GM18508 (cell line): ENCODE measurements at regions not wholly inside any gene's neighbourhood (a gene's known extent, or its start where the extent isn't known, plus 50 kb on each side); places are given as distances from the start of the nearest gene placed in this dataset.
"Not testable (repeated sequence)": the region's sequence is repeated elsewhere in the genome, so short reads cannot be mapped to it uniquely, and the experiment has no call there.

Experiments used
- ATAC-seq: cut with Tn5 transposase; IDR thresholded peaks from one replicate; pipeline ENCODE4 v1.9.1; 2021; ENCODE audit warnings: moderate number of reproducible peaks; ENCODE audit not compliant: insufficient read depth, unreplicated experiment

DNA sequence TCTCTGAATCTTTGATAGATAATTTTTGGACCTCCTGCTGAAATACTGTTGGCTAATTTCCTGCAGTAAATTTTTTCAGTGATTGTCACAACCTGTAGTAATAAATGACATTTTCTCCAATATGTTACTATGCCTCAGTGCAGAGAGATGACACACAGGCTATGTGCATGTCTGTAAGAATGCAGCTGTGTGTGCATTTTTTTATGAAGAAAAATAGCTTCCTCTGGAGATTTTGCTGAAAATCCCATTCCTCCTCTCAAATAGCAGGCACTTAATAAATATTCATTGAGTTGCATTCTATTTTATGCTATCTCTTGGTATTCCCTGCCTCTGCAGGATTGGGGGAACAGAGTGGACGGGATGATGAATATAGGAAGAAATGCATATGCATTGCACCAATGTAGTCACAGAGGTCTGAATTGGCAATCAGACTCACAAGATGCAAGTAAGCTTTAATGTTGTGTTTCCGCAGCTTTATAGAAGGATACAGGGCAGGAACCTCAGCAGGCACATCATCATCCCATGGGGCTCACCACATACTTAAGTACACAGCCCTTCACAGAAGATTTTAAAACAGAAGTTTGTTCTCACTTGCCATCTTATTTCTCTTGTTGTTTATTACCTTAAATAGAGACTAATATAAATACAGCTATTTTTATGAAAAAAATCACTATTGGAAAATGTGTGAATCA, 474.7 kb downstream of the EPM2A start:
- no peak for ATAC-seq

- ATAC-seq, result no peak
Measured at GRCh38 chr6:145261758-145262157, 473.6 kb downstream of the EPM2A start.

DNA sequence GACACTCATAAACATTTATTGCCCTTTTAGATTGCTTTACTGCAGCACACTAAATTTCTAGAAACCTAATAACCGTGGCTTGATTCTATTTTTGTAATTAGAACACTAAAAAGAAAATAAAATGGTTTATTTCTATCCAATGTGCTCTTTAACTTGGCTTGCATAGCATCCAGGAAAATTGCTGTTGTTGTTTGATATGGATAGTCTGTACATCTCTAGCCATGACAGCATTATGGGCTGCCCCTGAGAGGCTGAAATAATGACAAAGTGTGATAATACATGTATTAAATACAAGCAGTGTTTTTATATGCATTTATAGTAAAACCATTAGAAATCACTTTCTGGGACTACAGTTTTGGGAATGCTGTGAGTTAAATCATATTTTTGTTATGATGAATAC, 472.5 kb downstream of the EPM2A start:
- ATAC-seq, result no peak

DNA sequence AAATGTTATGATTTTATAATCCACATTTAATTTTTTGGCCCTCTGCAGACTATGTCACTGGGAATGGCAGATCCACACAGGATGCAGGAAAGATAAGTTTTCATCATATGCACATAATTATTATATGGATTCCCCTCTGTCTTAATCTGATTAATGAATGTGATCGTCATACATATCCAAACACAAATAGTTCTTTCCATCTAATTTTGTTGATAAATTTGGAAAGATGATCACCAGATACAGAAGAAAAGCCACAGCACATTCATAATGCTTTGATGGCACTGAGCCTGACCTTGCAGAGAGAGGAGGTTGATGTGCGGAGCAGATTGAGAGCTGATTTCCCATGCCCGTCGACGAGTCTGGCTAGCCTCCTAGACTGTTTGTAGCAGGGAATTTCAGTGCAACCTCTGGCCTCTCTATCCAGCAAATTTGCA, 471.5 kb downstream of the EPM2A start:
- no peak for ATAC-seq

DNA sequence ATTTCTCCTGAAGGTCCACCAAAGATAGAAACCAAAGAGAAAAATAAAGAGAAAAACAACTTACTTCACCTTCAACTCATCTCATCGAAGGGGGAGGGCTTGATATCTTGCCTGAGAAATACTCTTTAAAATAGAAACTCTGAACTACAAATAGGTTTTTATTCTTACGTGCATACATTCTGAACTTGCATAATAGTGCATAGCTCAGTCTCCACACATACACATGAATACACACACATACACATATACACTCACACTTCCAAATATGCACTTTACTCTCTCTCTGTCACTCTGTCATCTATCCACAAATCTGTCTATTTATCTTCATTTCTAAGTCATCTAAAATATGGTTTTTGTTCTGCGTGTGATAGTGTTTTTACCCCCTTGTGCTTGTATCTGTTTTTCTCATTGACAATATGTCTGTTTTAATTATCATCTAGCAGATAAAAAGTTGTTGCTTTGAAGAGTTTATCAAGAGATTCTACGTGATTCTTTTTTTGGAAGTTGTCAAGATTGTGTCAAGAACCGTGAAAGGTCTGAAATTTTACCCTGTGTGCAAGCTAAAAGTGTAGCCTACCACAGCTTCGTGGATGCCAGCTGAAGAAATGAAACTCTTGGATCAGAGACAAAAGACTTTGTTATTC, 468.8 kb downstream of the EPM2A start:
- no peak for ATAC-seq

DNA sequence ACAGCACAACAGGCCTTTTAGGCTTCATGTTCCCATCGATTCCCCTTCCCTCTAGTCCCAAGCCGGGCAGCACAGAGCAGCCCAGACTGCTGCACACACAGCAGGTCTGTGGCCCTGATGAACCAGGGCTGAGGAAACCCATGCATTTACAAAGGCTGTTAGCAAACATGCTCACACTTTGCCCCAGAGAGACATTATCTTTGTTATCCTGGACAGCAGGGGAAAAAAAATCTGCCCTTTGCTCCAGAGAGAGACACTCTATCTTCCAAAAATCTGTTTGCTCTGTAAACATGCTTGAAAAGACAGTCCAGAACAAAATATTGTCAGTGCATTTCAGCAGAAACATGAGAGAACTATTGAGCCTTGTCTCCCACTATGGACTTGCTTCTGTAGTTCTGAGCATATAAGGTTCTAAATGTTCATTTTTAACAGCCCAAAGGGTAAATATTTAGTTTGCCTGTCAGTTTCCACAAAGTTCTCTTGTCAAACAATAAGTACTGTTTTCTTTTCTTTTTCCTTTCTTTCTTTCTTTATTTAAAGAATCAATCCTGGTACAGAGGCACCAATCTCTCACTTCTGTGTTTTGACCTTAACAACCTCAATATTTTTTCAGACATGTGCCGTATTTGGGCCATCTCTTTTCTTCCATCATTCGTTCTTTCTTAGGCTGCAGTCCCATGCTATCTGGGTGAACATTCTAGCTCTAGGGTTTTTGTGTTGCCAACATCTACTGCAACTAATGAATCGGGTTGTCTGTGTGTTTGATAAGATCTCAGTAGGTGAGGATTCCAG, 468.0 kb downstream of the EPM2A start:
- no peak for ATAC-seq

DNA sequence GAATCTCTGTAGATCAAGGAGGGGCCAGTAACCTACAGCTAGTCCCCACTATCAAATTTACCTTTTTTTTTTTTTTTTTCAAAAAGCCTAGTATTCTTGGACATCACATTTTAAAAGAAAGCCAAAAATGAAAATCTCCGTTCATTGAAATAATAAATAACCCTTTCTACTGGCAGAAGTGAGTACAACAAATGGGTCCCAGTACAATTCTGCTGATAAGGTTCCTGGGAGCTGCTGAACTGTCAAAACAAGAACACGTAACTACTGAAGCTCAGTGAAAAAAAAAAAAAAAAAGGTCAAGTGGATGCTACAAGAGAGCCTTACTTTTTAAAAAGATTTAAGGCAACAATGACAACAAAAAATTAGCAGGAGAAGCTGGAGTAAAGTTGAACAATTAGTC, 464.9 kb downstream of the EPM2A start:
- no peak for ATAC-seq

- no peak for ATAC-seq
Measured at GRCh38 chr6:145271040-145271439, 464.3 kb downstream of the EPM2A start.

- no peak for ATAC-seq
Measured at GRCh38 chr6:145271577-145271976, 463.7 kb downstream of the EPM2A start.

DNA sequence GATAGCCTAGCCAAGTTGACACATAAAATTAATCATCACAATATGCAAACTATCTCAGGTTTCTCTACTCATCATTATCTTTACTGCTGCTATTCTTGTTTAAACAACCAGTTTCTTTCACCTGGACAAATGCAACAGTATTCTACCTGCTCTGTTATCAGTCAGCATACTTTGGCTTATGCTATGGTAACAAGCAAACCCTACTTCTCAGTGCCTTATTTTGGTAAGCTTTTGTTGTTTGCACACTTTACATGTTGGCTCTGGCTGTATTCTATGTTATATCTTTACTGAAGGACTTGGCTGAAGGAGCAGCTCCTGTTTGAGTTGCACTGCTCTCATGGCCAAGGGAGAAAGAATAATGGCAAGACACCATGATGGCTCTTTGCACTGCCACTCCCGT, 463.1 kb downstream of the EPM2A start:
- no peak for ATAC-seq

DNA sequence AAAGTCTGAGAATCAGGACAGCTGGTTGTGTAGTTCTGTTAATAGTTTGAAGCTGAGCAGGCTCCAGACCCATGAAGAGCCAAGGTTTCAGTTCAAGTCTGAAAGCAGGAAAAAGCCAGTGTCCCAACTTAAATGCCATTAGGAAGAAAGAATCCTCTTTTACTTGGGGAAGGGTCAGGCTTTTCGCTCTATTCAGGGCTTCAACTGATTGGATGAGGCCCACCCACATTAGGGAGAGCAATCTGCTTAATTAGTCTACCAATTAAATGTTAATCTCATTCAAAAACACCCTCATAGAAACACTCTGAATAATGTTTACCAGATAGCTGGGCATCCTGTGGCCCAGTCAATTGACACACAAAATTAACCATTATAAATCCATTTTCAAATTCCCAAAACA, 462.2 kb downstream of the EPM2A start:
- no peak for ATAC-seq

DNA sequence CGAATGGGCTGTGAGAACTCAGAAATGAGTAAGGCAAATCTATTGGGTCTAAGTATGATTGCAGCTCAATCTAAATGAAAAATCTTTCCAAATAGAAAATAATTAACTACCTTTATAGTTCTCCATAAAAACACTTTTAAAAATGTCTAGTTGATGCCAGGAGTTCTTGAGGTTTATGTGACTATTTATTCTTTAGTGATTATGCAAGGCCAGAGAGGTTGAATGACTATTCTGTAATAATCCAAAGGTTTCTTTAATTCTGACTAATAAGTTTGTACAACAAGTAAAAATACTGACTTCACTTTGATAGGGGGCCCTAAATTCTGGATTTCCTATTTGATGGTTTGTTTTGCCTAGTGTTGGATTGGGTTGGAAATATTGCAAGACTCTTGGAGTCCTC, 461.2 kb downstream of the EPM2A start:
- ATAC-seq, result no peak

DNA sequence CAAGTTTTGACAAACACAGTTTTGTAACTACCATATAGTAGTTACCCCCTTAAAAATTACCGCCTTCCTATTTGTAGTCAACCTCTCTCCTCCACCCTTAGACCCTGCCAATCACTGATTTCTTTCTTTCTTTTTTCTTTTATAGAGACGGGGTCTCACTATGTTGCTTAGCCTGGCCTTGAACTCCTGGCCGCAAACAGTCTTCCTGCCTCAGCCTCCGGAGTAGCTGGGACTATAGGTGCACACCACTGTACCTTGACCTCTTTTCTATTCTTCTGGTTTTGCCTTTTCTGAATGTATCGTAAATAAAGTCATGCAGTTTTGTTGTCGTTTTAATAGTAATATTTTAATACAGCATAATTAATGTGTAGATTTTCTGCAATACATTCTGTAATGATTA, 460.3 kb downstream of the EPM2A start:
- ATAC-seq, result no peak

- no peak for ATAC-seq
Measured at GRCh38 chr6:145275787-145276186, 459.5 kb downstream of the EPM2A start.

DNA sequence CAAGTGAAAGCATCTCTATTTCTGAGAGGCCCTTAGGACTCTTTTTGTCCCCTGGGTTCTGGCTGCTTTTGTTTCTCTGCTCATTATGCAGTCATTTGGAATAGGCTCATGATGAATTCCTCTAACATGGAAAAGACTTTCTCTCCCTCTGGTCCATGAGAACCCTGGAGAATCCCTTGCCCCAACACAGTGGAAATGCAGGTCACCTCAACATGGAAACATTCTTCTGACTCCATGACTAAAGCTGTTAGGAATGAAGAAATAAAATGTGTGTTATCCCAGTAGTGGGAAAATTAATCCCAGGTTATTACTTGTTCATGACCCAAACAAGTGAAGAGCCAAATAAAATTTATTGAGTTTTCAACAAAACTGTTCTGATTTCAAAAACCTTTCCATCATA, 458.6 kb downstream of the EPM2A start:
- no peak for ATAC-seq

GRCh38 chr6:145277358-145278086, 457.8 kb downstream of the EPM2A start:
- no peak for ATAC-seq

GRCh38 chr6:145278163-145278807, 457.0 kb downstream of the EPM2A start:
- ATAC-seq, result no peak

DNA sequence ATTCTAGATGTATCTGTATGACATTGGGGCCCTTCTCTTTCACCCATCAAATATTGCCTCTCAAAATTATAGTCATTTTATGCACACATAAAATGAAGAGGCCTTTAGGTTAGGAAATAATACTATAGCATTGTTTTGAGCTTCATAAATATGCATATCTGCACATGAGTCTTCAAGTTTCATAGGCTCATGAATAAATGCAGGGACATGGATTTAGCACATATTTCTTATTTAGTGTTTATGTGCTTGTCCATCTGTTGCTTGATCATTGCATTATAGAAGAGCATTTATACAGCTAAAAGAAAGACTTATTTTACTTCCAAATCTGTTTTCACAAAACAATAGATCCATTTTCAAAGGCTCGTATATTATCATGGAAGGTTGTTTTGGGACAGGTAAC, 455.8 kb downstream of the EPM2A start:
- ATAC-seq, result no peak

- ATAC-seq, result no peak
Measured at GRCh38 chr6:145279993-145280392, 455.3 kb downstream of the EPM2A start.

GRCh38 chr6:145283209-145283608, 452.1 kb downstream of the EPM2A start:
- not testable (repeated sequence) for ATAC-seq
